ENCODE measurements at regions not wholly inside any gene's neighbourhood (a gene's known extent, or its start where the extent isn't known, plus 50 kb on each side); places are given as distances from the start of the nearest gene placed in this dataset.

GRCh38 chr12:93135286-93136239 lies 206.5 kb upstream of the EEA1 start:
- H3K4me3 Mint-ChIP-seq, result no peak overlapping the region
- DNase-seq (no peak), ATAC-seq (peak; percentile 68)
- H3K27me3 Mint-ChIP-seq, result no peaks in the 10 kb centered on the region
- peaks cover 20% of the 10 kb centered on the region for H3K4me1 Mint-ChIP-seq
- no peaks in the 10 kb centered on the region for H3K9me3 Mint-ChIP-seq
- H3K27ac Mint-ChIP-seq, result peak overlapping the region in 1 of 2 donors; percentile 55

GRCh38 chr12:93136253-93137055 lies 207.4 kb upstream of the EEA1 start:
- H3K9me3 Mint-ChIP-seq, result no peaks in the 10 kb centered on the region
- DNase-seq (no peak), ATAC-seq (no peak)
- no peak overlapping the region for H3K4me3 Mint-ChIP-seq
- no peak overlapping the region for H3K27ac Mint-ChIP-seq
- H3K27me3 Mint-ChIP-seq, result no peaks in the 10 kb centered on the region
- H3K4me1 Mint-ChIP-seq, result peaks cover 20% of the 10 kb centered on the region

GRCh38 chr12:93137656-93138612 lies 208.8 kb upstream of the EEA1 start:
- ATAC-seq (peak; percentile 71), DNase-seq (no peak)
- no peaks in the 10 kb centered on the region for H3K27me3 Mint-ChIP-seq
- H3K4me1 Mint-ChIP-seq, result peaks cover 20% of the 10 kb centered on the region
- H3K4me3 Mint-ChIP-seq, result no peak overlapping the region
- no peaks in the 10 kb centered on the region for H3K9me3 Mint-ChIP-seq
- H3K27ac Mint-ChIP-seq, result no peak overlapping the region

GRCh38 chr12:93139028-93139665 lies 210.1 kb upstream of the EEA1 start:
- DNase-seq, result no peak
- Mint-ChIP-seq H3K4me1 (peaks cover 20% of the 10 kb centered on the region), H3K27me3 (no peaks in the 10 kb centered on the region), H3K27ac (no peak overlapping the region), H3K4me3 (no peak overlapping the region), H3K9me3 (no peaks in the 10 kb centered on the region)
- ATAC-seq, result no peak

GRCh38 chr12:93140325-93140724 lies 211.2 kb upstream of the EEA1 start:
- H3K27ac Mint-ChIP-seq, result no peak overlapping the region
- DNase-seq (no peak), ATAC-seq (no peak)
- H3K4me1 Mint-ChIP-seq, result peaks cover 13% of the 10 kb centered on the region
- no peak overlapping the region for H3K4me3 Mint-ChIP-seq
- H3K27me3 Mint-ChIP-seq, result no peaks in the 10 kb centered on the region
- H3K9me3 Mint-ChIP-seq, result no peaks in the 10 kb centered on the region

- Mint-ChIP-seq H3K4me3 (no peak overlapping the region), H3K27ac (no peak overlapping the region), H3K4me1 (peaks cover 8% of the 10 kb centered on the region), H3K27me3 (no peaks in the 10 kb centered on the region), H3K9me3 (no peaks in the 10 kb centered on the region)
- ATAC-seq (no peak), DNase-seq (no peak)
These were observed 211.7 kb upstream of the EEA1 start for GRCh38 chr12:93140801-93141200.

- ATAC-seq, result no peak
- no peaks in the 10 kb centered on the region for H3K9me3 Mint-ChIP-seq
- no peaks in the 10 kb centered on the region for H3K27me3 Mint-ChIP-seq
- no peak for DNase-seq
- H3K27ac Mint-ChIP-seq, result no peak overlapping the region
- H3K4me3 Mint-ChIP-seq, result no peak overlapping the region
- no peaks in the 10 kb centered on the region for H3K4me1 Mint-ChIP-seq
These were observed 213.8 kb upstream of the EEA1 start for GRCh38 chr12:93142881-93143280.

GRCh38 chr12:93144109-93144508 lies 215.0 kb upstream of the EEA1 start:
- Mint-ChIP-seq H3K4me1 (no peaks in the 10 kb centered on the region), H3K9me3 (no peaks in the 10 kb centered on the region), H3K4me3 (no peak overlapping the region), H3K27me3 (no peaks in the 10 kb centered on the region), H3K27ac (no peak overlapping the region)
- DNase-seq (no peak), ATAC-seq (no peak)

- no peaks in the 10 kb centered on the region for H3K4me1 Mint-ChIP-seq
- H3K9me3 Mint-ChIP-seq, result no peaks in the 10 kb centered on the region
- DNase-seq (no peak), ATAC-seq (no peak)
- no peak overlapping the region for H3K27ac Mint-ChIP-seq
- no peak overlapping the region for H3K4me3 Mint-ChIP-seq
- no peaks in the 10 kb centered on the region for H3K27me3 Mint-ChIP-seq
These were observed 216.0 kb upstream of the EEA1 start for GRCh38 chr12:93145086-93145485.

GRCh38 chr12:93146263-93146939 lies 217.3 kb upstream of the EEA1 start:
- no peak overlapping the region for H3K27ac Mint-ChIP-seq
- no peaks in the 10 kb centered on the region for H3K9me3 Mint-ChIP-seq
- no peaks in the 10 kb centered on the region for H3K27me3 Mint-ChIP-seq
- DNase-seq (no peak), ATAC-seq (no peak)
- H3K4me3 Mint-ChIP-seq, result no peak overlapping the region
- H3K4me1 Mint-ChIP-seq, result no peaks in the 10 kb centered on the region

- Mint-ChIP-seq H3K4me1 (no peaks in the 10 kb centered on the region), H3K27ac (no peak overlapping the region), H3K27me3 (no peaks in the 10 kb centered on the region), H3K4me3 (no peak overlapping the region), H3K9me3 (no peaks in the 10 kb centered on the region)
- no peak for ATAC-seq
- DNase-seq, result no peak
These were observed 217.9 kb upstream of the EEA1 start for GRCh38 chr12:93146970-93147369.

- Mint-ChIP-seq H3K9me3 (no peaks in the 10 kb centered on the region), H3K27ac (no peak overlapping the region), H3K4me1 (no peaks in the 10 kb centered on the region), H3K4me3 (no peak overlapping the region), H3K27me3 (no peaks in the 10 kb centered on the region)
- ATAC-seq (no peak), DNase-seq (no peak)
These were observed 219.3 kb upstream of the EEA1 start for GRCh38 chr12:93148412-93148811.

GRCh38 chr12:93149229-93149628 lies 220.1 kb upstream of the EEA1 start:
- H3K4me3 Mint-ChIP-seq, result no peak overlapping the region
- no peaks in the 10 kb centered on the region for H3K4me1 Mint-ChIP-seq
- H3K9me3 Mint-ChIP-seq, result no peaks in the 10 kb centered on the region
- no peak overlapping the region for H3K27ac Mint-ChIP-seq
- no peaks in the 10 kb centered on the region for H3K27me3 Mint-ChIP-seq
- no peak for ATAC-seq
- DNase-seq, result no peak

- ATAC-seq (no peak), DNase-seq (no peak)
- no peak overlapping the region for H3K27ac Mint-ChIP-seq
- H3K9me3 Mint-ChIP-seq, result no peaks in the 10 kb centered on the region
- H3K27me3 Mint-ChIP-seq, result peaks cover 3% of the 10 kb centered on the region
- no peaks in the 10 kb centered on the region for H3K4me1 Mint-ChIP-seq
- H3K4me3 Mint-ChIP-seq, result no peak overlapping the region
These were observed 222.1 kb upstream of the EEA1 start for GRCh38 chr12:93151079-93151762.

All from stimulated activated naive CD8-positive, alpha-beta T cell treated with anti-CD3 and anti-CD28 coated beads, Interleukin-15, amount 100 ng/mL, for 72 hours (primary cell).